ENCODE measurements at regions not wholly inside any gene's neighbourhood (a gene's known extent, or its start where the extent isn't known, plus 50 kb on each side); places are given as distances from the start of the nearest gene placed in this dataset.

DNA sequence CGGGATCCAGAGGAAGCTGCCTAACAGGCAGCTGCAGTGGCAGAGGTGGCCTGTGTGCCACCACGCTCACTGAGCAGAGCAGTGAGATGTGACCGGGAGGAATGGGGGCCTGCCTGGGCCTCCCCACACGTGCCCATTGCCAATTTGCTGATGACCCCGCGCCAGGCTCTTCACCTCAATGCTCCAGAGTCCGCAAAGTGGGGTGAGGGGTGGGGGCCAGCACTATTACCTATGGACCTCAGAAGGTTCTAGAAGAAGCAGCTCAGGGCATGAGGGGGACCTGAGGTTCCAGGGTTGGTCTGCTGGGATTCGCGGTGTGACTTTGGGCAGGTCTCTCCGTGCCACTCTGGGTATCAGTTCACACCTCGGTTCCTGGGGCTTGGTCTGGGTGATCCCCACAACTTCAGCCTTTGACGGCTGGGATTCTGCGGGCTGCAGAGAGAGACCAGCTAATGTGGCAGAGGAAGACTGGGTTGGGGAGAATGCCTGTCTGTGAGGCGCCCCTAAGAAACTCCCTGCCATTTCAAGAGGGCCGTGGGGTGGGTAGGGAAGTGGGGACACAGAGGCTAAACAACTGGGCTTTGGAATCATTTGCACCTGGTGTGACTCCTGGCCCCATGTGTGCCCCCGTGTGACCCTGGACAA lies 231.0 kb upstream of the MVB12B start:
- no peak for DNase-seq

- no peak for DNase-seq
Measured at GRCh38 chr9:126096340-126096739, 230.3 kb upstream of the MVB12B start.

DNA sequence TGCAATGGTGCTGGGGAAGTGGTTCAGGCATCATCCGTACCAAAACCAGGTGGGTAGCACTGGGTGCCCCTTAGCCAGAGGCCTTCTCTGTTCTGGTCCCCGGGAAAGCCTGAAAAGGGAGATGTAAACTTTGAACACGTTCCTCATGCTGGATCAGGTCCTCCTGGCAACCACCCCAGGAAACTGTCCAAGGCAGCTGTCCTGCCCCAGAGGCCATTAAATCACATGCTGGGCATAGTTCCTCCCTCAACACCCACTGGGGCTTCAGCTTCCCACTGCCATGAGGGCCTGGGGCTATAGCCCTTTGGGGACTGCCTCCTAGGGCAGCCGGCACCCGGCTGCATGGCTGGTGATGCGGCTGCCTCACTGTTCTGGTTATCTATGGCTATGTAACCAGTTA lies 228.9 kb upstream of the MVB12B start:
- no peak for DNase-seq

GRCh38 chr9:126106404-126106803 lies 220.2 kb upstream of the MVB12B start:
- DNase-seq, result no peak

DNA sequence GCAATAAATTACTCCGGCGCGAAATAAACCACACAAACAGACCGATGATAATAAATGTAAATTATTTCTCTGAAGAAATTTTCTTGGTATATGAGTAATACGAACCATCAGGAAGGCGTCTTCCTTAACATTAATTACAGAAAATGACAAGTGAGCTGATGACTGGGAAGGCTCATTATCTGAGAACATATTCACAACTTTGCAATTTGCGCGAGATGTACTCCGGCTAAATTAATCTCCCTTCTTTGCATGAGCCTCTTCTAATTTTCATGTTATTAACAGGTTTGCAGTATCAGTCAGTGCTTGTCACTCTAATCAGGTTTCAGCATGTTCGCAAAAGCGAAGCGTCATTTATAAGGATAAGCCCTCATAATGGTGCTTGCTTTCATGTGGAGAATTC lies 218.9 kb upstream of the MVB12B start:
- DNase-seq, result no peak

- DNase-seq, result no peak
Measured at GRCh38 chr9:126108240-126108639, 218.4 kb upstream of the MVB12B start.

- DNase-seq, result no peak
Measured at GRCh38 chr9:126109575-126109974, 217.1 kb upstream of the MVB12B start.

DNA sequence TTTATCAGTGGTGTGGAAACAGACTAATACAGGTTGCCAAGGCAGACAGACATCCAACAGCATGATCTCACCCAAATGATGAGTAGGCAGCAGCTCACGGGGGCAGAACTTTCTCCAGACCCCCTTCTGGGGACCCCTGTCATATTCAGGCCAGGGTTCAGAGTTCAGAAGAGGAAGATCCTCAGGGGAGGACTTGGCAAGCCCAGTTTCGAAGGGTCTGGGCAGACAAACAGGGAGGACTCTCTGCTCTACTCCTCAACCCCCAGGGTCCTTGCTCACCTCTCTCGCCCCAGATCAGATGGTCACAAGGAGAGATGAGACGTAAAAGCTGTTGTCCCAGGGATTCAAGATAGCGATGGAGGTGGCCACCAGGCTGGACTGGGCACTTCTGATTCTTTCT lies 215.1 kb upstream of the MVB12B start:
- no peak for DNase-seq

GRCh38 chr9:126112135-126112720 lies 214.4 kb upstream of the MVB12B start:
- DNase-seq, result no peak

DNA sequence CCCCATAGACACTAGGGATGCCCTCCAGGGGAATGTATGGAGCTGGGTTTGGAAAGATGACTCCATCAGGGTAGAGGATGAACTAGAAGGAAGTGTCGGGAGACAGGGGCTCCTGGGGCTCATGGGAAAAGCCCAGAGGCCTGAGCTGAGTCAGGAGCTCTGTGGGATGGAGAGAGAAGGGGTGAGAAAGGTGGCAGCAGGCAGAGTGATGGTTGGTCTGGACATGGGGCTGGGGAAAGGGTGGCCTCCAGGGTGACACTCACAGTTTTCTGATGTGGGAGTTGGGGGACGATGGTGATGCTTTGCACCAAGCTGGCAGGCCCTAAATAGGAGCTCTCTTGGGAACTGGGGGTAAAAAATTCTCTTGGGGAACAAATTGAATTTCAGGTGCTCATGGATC lies 213.5 kb upstream of the MVB12B start:
- DNase-seq, result no peak

DNA sequence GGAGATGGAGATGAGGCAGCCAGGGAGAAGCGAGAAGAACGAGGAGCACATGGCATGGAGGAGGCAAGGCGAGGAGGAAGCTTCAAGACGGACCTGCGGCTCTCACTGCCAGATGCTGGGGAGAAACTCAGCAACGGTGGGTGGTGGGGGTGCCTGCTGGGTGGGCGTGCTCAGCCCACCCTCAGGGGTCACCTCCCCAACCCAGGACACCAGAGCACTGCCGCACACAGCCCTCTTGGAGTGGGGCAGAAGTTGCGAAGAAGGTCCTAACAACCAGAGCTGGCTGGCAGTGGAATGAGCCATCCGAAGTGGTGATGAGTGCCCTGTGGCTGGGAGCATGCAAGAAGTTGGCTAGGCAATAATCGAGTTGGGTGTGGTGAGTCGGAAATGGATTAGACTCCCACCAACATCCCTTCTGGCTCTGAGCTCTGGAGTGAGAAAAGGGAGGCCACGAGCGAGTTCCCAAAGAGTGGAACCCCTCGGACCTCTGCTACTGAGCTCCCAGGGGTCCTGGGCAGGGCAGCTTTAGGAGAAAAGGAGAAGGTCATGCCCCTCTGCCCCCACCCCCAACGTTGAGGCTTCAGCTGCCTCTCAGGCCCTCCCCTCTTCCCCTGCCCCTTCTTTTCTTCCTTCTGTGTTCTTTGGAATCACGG lies 212.7 kb upstream of the MVB12B start:
- no peak for DNase-seq

- no peak for DNase-seq
Measured at GRCh38 chr9:126114409-126114760, 212.2 kb upstream of the MVB12B start.

GRCh38 chr9:126114850-126115460 lies 211.7 kb upstream of the MVB12B start:
- no peak for DNase-seq

GRCh38 chr9:126116351-126117157 lies 210.1 kb upstream of the MVB12B start:
- DNase-seq, result no peak

DNA sequence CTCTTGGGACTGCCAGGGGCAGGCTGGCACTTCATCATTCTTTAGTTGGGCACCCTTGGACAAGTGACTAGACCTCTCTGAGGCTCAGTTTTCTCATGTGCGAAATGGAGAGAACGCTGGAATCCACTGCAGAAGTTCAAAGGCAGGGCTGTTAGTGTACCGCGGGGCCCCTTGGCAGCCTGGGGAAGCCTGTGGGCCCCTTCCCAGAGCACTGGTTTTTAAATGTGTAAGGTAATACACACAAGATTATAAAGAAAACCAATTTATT lies 209.5 kb upstream of the MVB12B start:
- no peak for DNase-seq

GRCh38 chr9:126117631-126118030 lies 209.0 kb upstream of the MVB12B start:
- no peak for DNase-seq

DNA sequence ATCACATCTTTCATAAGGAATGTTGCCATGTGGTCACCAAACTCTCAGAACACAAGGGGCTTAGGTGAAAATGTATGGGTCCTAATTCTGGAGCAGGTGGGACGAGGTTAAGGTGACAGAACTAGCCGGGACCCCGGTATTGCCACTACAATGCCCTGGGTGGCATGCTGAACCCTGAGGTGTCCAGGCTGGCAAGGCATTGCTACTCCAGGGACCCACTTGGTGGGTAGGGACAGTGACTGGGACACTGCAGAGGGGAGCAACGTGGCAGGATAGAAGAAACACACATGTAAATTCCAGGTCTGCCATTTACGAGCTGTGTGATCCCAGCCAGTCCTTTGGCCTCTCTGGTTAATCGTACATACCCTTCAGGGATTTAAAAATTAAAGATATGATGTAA lies 206.9 kb upstream of the MVB12B start:
- DNase-seq, result no peak

GRCh38 chr9:126122901-126123616 lies 203.6 kb upstream of the MVB12B start:
- DNase-seq, result no peak

DNA sequence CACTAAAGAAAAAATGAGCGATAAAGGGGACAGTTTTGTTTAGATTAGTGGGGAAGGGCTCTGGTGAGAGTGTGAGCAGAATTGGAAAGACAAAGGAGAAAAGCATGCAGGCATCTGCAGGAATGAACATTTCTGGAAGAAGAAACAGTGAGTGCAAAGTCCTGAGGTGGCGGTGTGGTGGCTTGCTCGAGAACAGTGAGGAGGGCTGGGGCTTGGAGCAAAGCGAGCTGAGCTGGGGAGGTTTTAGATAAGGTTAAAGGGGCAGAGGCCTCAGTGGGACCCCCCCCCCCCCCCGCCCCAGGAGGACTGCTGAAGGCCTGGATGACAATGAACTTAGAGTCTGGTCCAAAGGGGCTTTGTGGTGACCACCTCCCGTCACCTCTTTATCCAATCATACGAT lies 202.7 kb upstream of the MVB12B start:
- no peak for DNase-seq

- DNase-seq, result no peak
Measured at GRCh38 chr9:126125177-126125576, 201.5 kb upstream of the MVB12B start.

- no peak for DNase-seq
Measured at GRCh38 chr9:126125577-126125976, 201.1 kb upstream of the MVB12B start.

DNA sequence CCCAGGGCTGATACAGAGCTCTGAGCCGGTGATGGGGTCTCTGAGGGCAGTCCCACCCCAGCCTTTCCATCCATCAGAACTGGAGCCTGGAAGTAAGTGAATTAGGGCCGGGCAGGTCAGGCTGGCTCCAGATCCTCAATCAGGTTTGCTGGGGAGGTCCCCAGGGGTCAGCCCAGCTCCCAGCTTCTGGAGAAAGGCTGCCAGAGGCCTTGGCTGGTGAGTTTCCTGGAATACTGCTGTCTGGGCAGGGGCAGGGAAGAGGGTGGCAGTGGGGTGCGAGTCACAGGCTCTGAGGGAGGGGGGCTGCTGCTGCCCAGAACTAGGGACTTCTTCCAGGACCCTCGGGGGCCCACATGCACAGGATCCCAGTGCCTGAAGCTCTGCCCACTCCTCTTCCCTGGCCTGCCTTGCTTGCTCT lies 200.6 kb upstream of the MVB12B start:
- no peak for DNase-seq

DNA sequence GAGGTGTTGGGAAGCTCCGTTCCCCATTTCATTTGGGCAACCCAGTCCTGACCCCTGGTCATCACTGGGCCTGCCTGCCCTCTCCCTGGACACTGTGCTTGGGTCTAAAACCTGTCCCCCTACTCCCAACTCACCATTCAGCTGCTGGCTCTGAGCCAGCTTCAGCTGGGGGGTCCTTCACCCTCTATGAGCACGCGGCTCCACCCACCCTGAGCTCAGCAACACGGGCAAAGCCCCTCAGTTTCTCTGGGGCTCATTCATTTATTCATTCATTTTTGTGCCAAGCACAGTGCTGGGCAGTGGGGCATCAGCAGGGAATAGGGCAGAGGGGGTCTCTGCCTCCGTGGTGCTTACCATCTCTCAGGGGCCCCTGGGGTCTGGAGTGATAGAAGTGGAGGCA lies 199.8 kb upstream of the MVB12B start:
- no peak for DNase-seq

Measured in DMS53 (cell line).